Mammary epithelial cell (primary cell): ENCODE measurements at regions not wholly inside any gene's neighbourhood (a gene's known extent, or its start where the extent isn't known, plus 50 kb on each side); places are given as distances from the start of the nearest gene placed in this dataset.

Experiments used
- EZH2 ChIP-seq: IDR thresholded peaks from 2 replicates; pipeline ENCODE4 v1.6.1; 2012; ENCODE audit warnings: low read length, inconsistent platforms, borderline replicate concordance
- TF ChIP-seq, protein P1 (sequence below), 2 donors: IDR thresholded peaks in 1 of 2; conservative IDR thresholded peaks in 1 of 2; 2 replicates each; pipeline ENCODE4 v1.5.1; 2011 to 2012; ENCODE audit warnings: inconsistent platforms in 2 of 2, low read length in 2 of 2, mild to moderate bottlenecking in 2 of 2, control low read depth in 1 of 2, low read depth in 1 of 2; ENCODE audit not compliant: insufficient read depth in 1 of 2; ENCODE audit errors: extremely low read depth in 1 of 2

- TF ChIP-seq, protein P1, sequence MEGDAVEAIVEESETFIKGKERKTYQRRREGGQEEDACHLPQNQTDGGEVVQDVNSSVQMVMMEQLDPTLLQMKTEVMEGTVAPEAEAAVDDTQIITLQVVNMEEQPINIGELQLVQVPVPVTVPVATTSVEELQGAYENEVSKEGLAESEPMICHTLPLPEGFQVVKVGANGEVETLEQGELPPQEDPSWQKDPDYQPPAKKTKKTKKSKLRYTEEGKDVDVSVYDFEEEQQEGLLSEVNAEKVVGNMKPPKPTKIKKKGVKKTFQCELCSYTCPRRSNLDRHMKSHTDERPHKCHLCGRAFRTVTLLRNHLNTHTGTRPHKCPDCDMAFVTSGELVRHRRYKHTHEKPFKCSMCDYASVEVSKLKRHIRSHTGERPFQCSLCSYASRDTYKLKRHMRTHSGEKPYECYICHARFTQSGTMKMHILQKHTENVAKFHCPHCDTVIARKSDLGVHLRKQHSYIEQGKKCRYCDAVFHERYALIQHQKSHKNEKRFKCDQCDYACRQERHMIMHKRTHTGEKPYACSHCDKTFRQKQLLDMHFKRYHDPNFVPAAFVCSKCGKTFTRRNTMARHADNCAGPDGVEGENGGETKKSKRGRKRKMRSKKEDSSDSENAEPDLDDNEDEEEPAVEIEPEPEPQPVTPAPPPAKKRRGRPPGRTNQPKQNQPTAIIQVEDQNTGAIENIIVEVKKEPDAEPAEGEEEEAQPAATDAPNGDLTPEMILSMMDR (conservative IDR thresholded peaks at IDR 0.05 in 1 of 2, IDR thresholded peaks at IDR 0.05 in 1 of 2; ENCODE audit: extremely low read depth in 1 of 2, insufficient read depth in 1 of 2, low read depth in 1 of 2, low read length in 2 of 2), result no peak
- TF ChIP-seq EZH2, result no peak
Measured at GRCh38 chr18:77821892-77822291, 572.2 kb downstream of the GALR1 start.
